ENCODE measurements at regions not wholly inside any gene's neighbourhood (a gene's known extent, or its start where the extent isn't known, plus 50 kb on each side); places are given as distances from the start of the nearest gene placed in this dataset.

DNA sequence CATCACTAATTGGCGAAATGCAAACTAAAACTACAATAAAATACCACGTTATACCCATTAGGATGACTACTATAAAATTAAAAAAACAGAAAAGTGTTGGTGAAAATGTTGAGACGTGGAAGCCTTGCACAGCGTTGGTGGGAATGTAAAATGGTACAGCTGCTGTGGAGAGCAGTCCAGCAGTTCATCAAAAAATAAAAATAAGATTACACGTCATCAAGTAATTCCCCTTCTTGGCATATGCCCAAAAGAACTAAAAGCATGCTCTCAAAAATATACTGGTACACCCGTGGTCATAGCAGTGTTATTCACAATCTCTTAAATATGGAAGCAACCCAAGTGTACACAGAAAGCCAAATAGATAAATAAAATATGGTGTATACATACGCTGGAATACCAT is 71.8 kb upstream of the NDN start:
- Histone ChIP-seq H3K4me3 (ENCODE audit: insufficient read depth, low read depth, low read length) (no peak overlapping the region), H3K79me2 (ENCODE audit: insufficient read depth, low read length) (no peaks in the 10 kb centered on the region), H4K20me1 (ENCODE audit: insufficient read depth, low read length) (no peaks in the 10 kb centered on the region), H2AFZ (ENCODE audit: low read depth, low read length) (no peak overlapping the region), H3K36me3 (ENCODE audit: insufficient read depth, low read length) (no peaks in the 10 kb centered on the region), H3K27ac (ENCODE audit: low read depth, low read length) (no peak overlapping the region), H3K4me2 (ENCODE audit: low read length) (no peak overlapping the region), H3K4me1 (ENCODE audit: insufficient read depth, low read length) (no peaks in the 10 kb centered on the region), H3K9ac (ENCODE audit: low read length) (no peak overlapping the region), H3K27me3 (ENCODE audit: insufficient read depth, low read length) (no peaks in the 10 kb centered on the region), H3K9me3 (ENCODE audit: insufficient read depth, low read depth, low read length) (no peaks in the 10 kb centered on the region)
- Mint-ChIP-seq H3K27ac (ENCODE audit: unreplicated experiment) (no peak overlapping the region), H3K36me3 (ENCODE audit: low read depth, unreplicated experiment) (no peaks in the 10 kb centered on the region), H3K9me3 (ENCODE audit: unreplicated experiment) (peaks cover 3% of the 10 kb centered on the region), H3K4me3 (ENCODE audit: unreplicated experiment) (no peak overlapping the region), H3K4me1 (ENCODE audit: low read depth, unreplicated experiment) (no peaks in the 10 kb centered on the region), H3K27me3 (ENCODE audit: low read depth, unreplicated experiment) (no peaks in the 10 kb centered on the region)
- no peak for DNase-seq (ENCODE audit: low read depth)
- no peak for FAIRE-seq
- TF ChIP-seq, protein P1, sequence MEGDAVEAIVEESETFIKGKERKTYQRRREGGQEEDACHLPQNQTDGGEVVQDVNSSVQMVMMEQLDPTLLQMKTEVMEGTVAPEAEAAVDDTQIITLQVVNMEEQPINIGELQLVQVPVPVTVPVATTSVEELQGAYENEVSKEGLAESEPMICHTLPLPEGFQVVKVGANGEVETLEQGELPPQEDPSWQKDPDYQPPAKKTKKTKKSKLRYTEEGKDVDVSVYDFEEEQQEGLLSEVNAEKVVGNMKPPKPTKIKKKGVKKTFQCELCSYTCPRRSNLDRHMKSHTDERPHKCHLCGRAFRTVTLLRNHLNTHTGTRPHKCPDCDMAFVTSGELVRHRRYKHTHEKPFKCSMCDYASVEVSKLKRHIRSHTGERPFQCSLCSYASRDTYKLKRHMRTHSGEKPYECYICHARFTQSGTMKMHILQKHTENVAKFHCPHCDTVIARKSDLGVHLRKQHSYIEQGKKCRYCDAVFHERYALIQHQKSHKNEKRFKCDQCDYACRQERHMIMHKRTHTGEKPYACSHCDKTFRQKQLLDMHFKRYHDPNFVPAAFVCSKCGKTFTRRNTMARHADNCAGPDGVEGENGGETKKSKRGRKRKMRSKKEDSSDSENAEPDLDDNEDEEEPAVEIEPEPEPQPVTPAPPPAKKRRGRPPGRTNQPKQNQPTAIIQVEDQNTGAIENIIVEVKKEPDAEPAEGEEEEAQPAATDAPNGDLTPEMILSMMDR (IDR thresholded peaks at IDR 0.05; ENCODE audit: insufficient read depth, low read depth, low read length): no peak
- TF ChIP-seq EZH2 (IDR thresholded peaks at IDR 0.05; ENCODE audit: insufficient read depth, low read length): no peak

DNA sequence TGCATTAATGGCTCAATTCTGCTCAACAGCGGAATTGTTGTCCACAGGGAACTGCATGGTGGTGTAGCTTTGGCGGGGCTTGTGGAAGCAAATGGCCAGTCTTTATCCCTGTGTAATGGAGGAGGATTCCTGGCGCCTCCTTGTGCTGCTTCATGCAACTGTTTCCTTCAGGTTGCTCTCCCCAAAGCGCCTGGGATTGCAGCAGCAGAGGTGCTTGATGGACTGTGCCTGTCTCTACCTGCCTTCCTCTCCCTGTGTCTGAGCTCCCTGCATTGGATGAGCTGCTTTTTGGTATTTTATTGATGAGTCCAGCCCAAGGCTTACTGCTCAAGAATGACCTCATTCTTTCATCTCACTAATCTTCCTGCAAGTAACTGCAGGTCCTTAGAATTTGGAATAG is 72.9 kb upstream of the NDN start:
- Histone ChIP-seq H3K9me3 (ENCODE audit: insufficient read depth, low read depth, low read length) (no peaks in the 10 kb centered on the region), H2AFZ (ENCODE audit: low read depth, low read length) (no peak overlapping the region), H3K27ac (ENCODE audit: low read depth, low read length) (no peak overlapping the region), H3K36me3 (ENCODE audit: insufficient read depth, low read length) (no peaks in the 10 kb centered on the region), H3K9ac (ENCODE audit: low read length) (no peak overlapping the region), H3K4me2 (ENCODE audit: low read length) (no peak overlapping the region), H3K27me3 (ENCODE audit: insufficient read depth, low read length) (no peaks in the 10 kb centered on the region), H4K20me1 (ENCODE audit: insufficient read depth, low read length) (no peaks in the 10 kb centered on the region), H3K4me3 (ENCODE audit: insufficient read depth, low read depth, low read length) (no peak overlapping the region), H3K79me2 (ENCODE audit: insufficient read depth, low read length) (no peaks in the 10 kb centered on the region), H3K4me1 (ENCODE audit: insufficient read depth, low read length) (no peaks in the 10 kb centered on the region)
- H3K27ac Mint-ChIP-seq (ENCODE audit: unreplicated experiment): no peak overlapping the region
- H3K9me3 Mint-ChIP-seq (ENCODE audit: unreplicated experiment): peaks cover 4% of the 10 kb centered on the region
- FAIRE-seq: no peak
- DNase-seq (ENCODE audit: low read depth): no peak
- H3K27me3 Mint-ChIP-seq (ENCODE audit: low read depth, unreplicated experiment): no peaks in the 10 kb centered on the region
- no peaks in the 10 kb centered on the region for H3K4me1 Mint-ChIP-seq (ENCODE audit: low read depth, unreplicated experiment)
- H3K4me3 Mint-ChIP-seq (ENCODE audit: unreplicated experiment): no peak overlapping the region
- H3K36me3 Mint-ChIP-seq (ENCODE audit: low read depth, unreplicated experiment): no peaks in the 10 kb centered on the region
- TF ChIP-seq, protein P1 (IDR thresholded peaks at IDR 0.05; ENCODE audit: insufficient read depth, low read depth, low read length): no peak
- TF ChIP-seq EZH2 (IDR thresholded peaks at IDR 0.05; ENCODE audit: insufficient read depth, low read length): no peak

DNA sequence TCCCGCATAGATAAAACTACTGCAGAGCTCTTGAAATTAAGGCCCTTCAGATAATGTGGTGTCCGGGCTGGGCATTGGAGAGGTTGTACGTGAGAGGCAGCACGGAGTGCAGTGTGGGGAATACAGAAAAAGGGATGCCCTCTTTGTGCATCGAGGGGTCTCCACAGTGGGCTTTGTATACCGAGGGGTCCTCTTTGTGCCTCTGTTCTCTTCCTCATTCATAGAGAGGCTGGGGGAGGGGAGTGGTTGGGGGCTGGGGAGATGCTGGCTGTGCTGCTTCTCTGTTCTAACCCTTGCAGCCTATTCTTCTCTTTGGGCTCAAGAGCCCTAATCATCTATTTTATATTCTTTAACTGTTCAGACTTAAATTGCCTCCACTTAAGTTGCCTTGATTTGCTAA is 74.3 kb upstream of the NDN start:
- Histone ChIP-seq H3K27ac (ENCODE audit: low read depth, low read length) (no peak overlapping the region), H3K9me3 (ENCODE audit: insufficient read depth, low read depth, low read length) (no peaks in the 10 kb centered on the region), H3K4me1 (ENCODE audit: insufficient read depth, low read length) (no peaks in the 10 kb centered on the region), H3K4me2 (ENCODE audit: low read length) (no peak overlapping the region), H3K4me3 (ENCODE audit: insufficient read depth, low read depth, low read length) (no peak overlapping the region), H3K27me3 (ENCODE audit: insufficient read depth, low read length) (no peaks in the 10 kb centered on the region), H3K36me3 (ENCODE audit: insufficient read depth, low read length) (no peaks in the 10 kb centered on the region), H3K9ac (ENCODE audit: low read length) (no peak overlapping the region), H3K79me2 (ENCODE audit: insufficient read depth, low read length) (no peaks in the 10 kb centered on the region), H4K20me1 (ENCODE audit: insufficient read depth, low read length) (no peaks in the 10 kb centered on the region), H2AFZ (ENCODE audit: low read depth, low read length) (no peak overlapping the region)
- no peak for DNase-seq (ENCODE audit: low read depth)
- Mint-ChIP-seq H3K4me3 (ENCODE audit: unreplicated experiment) (no peak overlapping the region), H3K9me3 (ENCODE audit: unreplicated experiment) (peaks cover 7% of the 10 kb centered on the region), H3K27me3 (ENCODE audit: low read depth, unreplicated experiment) (no peaks in the 10 kb centered on the region), H3K36me3 (ENCODE audit: low read depth, unreplicated experiment) (no peaks in the 10 kb centered on the region), H3K27ac (ENCODE audit: unreplicated experiment) (no peak overlapping the region), H3K4me1 (ENCODE audit: low read depth, unreplicated experiment) (no peaks in the 10 kb centered on the region)
- TF ChIP-seq EZH2 (IDR thresholded peaks at IDR 0.05; ENCODE audit: insufficient read depth, low read length): no peak
- TF ChIP-seq, protein P1 (IDR thresholded peaks at IDR 0.05; ENCODE audit: insufficient read depth, low read depth, low read length): no peak
- FAIRE-seq: no peak
